Mucosa of descending colon (tissue), 3 donors: ENCODE measurements at regions not wholly inside any gene's neighbourhood (a gene's known extent, or its start where the extent isn't known, plus 50 kb on each side); places are given as distances from the start of the nearest gene placed in this dataset.

Experiments used
- ATAC-seq: fragments of 200-7000 bp; cut with Tn5 transposase; one replicate; pipeline ENCODE4 v1.9.1; 2020; ENCODE audit warnings: mild to moderate bottlenecking, moderate library complexity
- DNase-seq, 3 donors: peaks; one replicate each; pipeline ENCODE4 v3.0.0-alpha.2; 2020
- H3K36me3 ChIP-seq: fragments of 200-600 bp; one replicate; pipeline ENCODE4 v1.8.0; 2021; ENCODE audit warnings: low read depth, mild to moderate bottlenecking
- H3K4me1 ChIP-seq: fragments of 200-600 bp; one replicate; pipeline ENCODE4 v1.8.0; 2021; ENCODE audit warnings: low read depth, mild to moderate bottlenecking
- H3K4me3 ChIP-seq: fragments of 200-600 bp; one replicate; pipeline ENCODE4 v1.8.0; 2021; ENCODE audit warnings: mild to moderate bottlenecking
- H3K9me3 ChIP-seq: fragments of 200-600 bp; one replicate; pipeline ENCODE4 v1.8.0; 2021; ENCODE audit warnings: mild to moderate bottlenecking
- CTCF ChIP-seq: fragments of 200-600 bp; IDR thresholded peaks from one replicate; pipeline ENCODE4 v1.8.0; 2022; ENCODE audit warnings: antibody characterized with exemption, mild to moderate bottlenecking
- intact Hi-C, 2 donors: fragments of 100-400 bp; cut with DNase I in 1 of 2; cut with micrococcal nuclease in 1 of 2; formaldehyde crosslinking; loops; one replicate each; pipeline versions ENCODE4 v1.11.0 to v1.11.1; 2022; cut with DNase I, micrococcal nuclease
- donor health status: DM: no; HTN: no; CAD: no; lungs with moderate emphysema.
- donor health status: DM: no; HTN: no; CAD: no.
- donor health status: DM: no; HTN: yes; CAD: no.

DNA sequence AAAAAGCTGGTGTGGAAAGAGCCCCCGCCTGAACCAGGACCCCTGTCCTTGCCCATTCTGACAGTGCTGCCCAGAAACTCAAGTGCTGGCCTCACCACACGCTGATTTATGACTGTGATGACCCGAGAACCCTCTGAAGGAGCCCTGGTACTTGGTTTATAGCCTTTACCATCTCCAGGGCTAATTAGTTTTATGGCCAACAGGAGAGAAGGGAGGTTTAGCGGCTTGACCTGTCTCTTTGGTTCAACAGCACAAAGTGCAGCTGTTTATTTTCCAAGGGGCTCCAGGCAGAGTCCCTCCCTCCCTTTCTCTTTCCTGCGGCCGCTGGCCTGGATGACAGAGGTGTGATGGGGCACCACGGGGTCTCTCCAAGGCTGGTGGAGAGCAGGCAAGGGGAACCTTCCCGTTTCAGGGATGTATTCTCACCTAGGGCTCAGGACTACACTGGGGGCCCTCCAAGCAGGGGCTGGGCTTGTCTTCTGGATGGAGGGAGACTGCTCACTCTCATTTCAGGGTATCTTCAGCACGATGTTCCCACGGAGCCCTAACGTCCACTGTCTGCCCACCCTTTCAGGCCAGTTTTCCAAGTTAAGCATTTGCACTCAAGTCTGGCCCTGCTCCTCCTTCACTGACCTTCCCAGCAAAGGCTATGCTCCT, 174.2 kb upstream of the GLI2 start:
- Histone ChIP-seq H3K4me3 (no peak overlapping the region), H3K9me3 (no peaks in the 10 kb centered on the region), H3K4me1 (peaks cover 2% of the 10 kb centered on the region), H3K36me3 (no peaks in the 10 kb centered on the region)
- TF ChIP-seq CTCF: no peak
- intact Hi-C loops: no loop called here
- DNase-seq (no peak), ATAC-seq (no peak)

DNA sequence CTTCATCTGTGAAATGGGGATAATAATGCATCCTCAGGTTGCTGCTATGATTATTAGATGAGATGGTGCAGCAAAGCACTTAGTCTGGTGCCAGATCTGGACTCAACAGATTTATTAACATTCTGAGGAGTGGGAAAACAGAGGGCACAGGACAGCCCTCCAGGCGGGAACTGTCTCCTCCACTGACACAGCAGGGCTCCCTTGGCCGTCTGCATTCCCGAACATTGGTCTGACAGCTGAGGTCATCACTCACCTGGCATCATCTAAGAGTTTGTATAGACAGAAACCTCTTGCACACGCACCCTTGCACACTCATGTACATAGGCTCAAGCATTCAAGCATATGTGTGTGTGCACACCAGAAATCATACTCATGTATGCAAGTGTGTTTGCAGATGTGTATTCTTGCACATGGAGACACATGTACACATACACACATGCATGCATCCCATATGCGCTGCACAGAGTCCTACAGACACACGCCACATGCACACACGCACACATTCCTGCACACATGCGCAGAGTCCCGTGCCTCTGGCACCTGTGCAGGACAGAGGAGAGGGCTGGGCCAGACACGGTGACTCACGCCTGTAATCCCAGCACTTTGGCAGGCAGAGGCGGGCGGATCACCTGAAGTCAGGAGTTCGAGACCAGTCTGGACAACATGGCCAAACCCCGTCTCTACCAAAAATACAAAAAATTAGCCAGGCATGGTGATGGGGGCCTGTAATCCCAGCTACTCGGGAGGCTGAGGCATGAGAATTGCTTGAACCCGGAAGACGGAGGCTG, 173.3 kb upstream of the GLI2 start:
- H3K9me3 ChIP-seq: no peaks in the 10 kb centered on the region
- ATAC-seq (peak; percentile 39), DNase-seq (no peak)
- intact Hi-C loops: no loop called here
- H3K36me3 ChIP-seq: no peaks in the 10 kb centered on the region
- TF ChIP-seq CTCF: no peak
- H3K4me1 ChIP-seq: peaks cover 2% of the 10 kb centered on the region
- H3K4me3 ChIP-seq: no peak overlapping the region

DNA sequence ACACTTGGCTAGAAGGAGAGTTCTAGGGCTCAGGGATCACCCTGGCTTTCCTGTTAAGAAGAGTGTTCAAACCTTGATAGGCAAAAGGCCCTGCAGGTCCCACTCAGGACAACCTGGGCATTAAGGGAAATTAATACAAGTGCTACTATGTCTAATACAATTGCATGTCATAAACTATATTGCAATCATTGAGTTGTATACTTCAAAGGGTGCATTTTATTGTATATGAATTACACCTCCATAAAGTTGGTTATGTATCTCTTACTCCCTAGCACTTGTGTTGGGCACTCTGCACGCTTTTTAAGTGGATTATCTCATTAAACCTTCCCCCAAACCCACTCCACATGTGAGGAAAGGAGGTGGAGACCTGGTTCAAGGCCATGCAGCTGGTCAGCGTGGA, 172.1 kb upstream of the GLI2 start:
- no peaks in the 10 kb centered on the region for H3K9me3 ChIP-seq
- TF ChIP-seq CTCF: no peak
- intact Hi-C loops: no loop called here
- no peak for DNase-seq
- peaks cover 2% of the 10 kb centered on the region for H3K4me1 ChIP-seq
- ATAC-seq: peak; percentile 19
- no peaks in the 10 kb centered on the region for H3K36me3 ChIP-seq
- no peak overlapping the region for H3K4me3 ChIP-seq

- Histone ChIP-seq H3K9me3 (no peaks in the 10 kb centered on the region), H3K4me1 (peaks cover 2% of the 10 kb centered on the region), H3K36me3 (no peaks in the 10 kb centered on the region), H3K4me3 (no peak overlapping the region)
- ATAC-seq (peak; percentile 22), DNase-seq (no peak)
- intact Hi-C loops: no loop called here
- TF ChIP-seq CTCF: no peak
Observed at GRCh38 chr2:120564213-120565094, 171.2 kb upstream of the GLI2 start.

GRCh38 chr2:120565095-120565460, 170.6 kb upstream of the GLI2 start:
- no peaks in the 10 kb centered on the region for H3K36me3 ChIP-seq
- no peaks in the 10 kb centered on the region for H3K9me3 ChIP-seq
- ATAC-seq (no peak), DNase-seq (no peak)
- TF ChIP-seq CTCF: no peak
- H3K4me3 ChIP-seq: no peak overlapping the region
- peaks cover 2% of the 10 kb centered on the region for H3K4me1 ChIP-seq
- intact Hi-C loops: no loop called here
